ENCODE measurements at regions not wholly inside any gene's neighbourhood (a gene's known extent, or its start where the extent isn't known, plus 50 kb on each side); places are given as distances from the start of the nearest gene placed in this dataset.

GRCh38 chr1:207965392-207966387 is 54.8 kb upstream of the CD34 start:
- ChIA-PET CTCF (interaction anchor here (1.0 to 10.0 kb wide), 11 partner anchors 9 to 139 kb away, joined by 3 to 494 read pairs (median 7); partner anchors contain the start of gene CD34), POLR2A (no interaction called here)
- 87% methylated on average over 9 of the region's 9 CpGs for WGBS (ENCODE audit: insufficient coverage)
- Histone ChIP-seq H3K27me3 (replicated peaks in 2 of 5; ENCODE audit: control insufficient read depth in 4 of 5, insufficient read depth in 5 of 5, low read length in 4 of 5) (no peaks in the 10 kb centered on the region), H3K36me3 (ENCODE audit: control insufficient read depth in 4 of 4, insufficient read depth in 4 of 4, low read length in 3 of 4) (no peaks in the 10 kb centered on the region), H3K9me3 (ENCODE audit: control extremely low read depth in 1 of 5, control insufficient read depth in 4 of 5, insufficient read depth in 2 of 5, low read depth in 1 of 5, low read length in 4 of 5) (no peaks in the 10 kb centered on the region), H3K4me1 (ENCODE audit: control extremely low read depth in 1 of 4, control insufficient read depth in 4 of 4, insufficient read depth in 4 of 4, low read length in 3 of 4) (peaks cover 4 to 34% (median 23%) of the 10 kb centered on the region in 4 experiments), H3K4me3 (ENCODE audit: control insufficient read depth in 1 of 7, extremely low read depth in 1 of 7, insufficient read depth in 4 of 7, low read depth in 2 of 7, low read length in 6 of 7) (no peak overlapping the region), H3K27ac (ENCODE audit: insufficient read depth in 1 of 2, low read depth in 1 of 2, low read length in 2 of 2, poor library complexity in 1 of 2, severe bottlenecking in 2 of 2) (no peak overlapping the region)
- no peak for DNase-seq

GRCh38 chr1:207964195-207964966 is 53.5 kb upstream of the CD34 start:
- DNase-seq, result no peak
- H3K9me3 ChIP-seq (ENCODE audit: control extremely low read depth in 1 of 5, control insufficient read depth in 4 of 5, insufficient read depth in 2 of 5, low read depth in 1 of 5, low read length in 4 of 5), result no peaks in the 10 kb centered on the region
- peak overlapping the region in 3 of 7 experiments; percentile 66 to 76 (median 72) for H3K4me3 ChIP-seq (ENCODE audit: control insufficient read depth in 1 of 7, extremely low read depth in 1 of 7, insufficient read depth in 4 of 7, low read depth in 2 of 7, low read length in 6 of 7)
- CTCF ChIA-PET, result interaction anchor here (1.0 to 10.0 kb wide), 24 partner anchors 8 to 138 kb away, joined by 3 to 494 read pairs (median 8); partner anchors contain the start of gene CD34
- no peaks in the 10 kb centered on the region for H3K27me3 ChIP-seq (replicated peaks in 2 of 5; ENCODE audit: control insufficient read depth in 4 of 5, insufficient read depth in 5 of 5, low read length in 4 of 5)
- POLR2A ChIA-PET, result interaction anchor here (3.0 kb wide), 1 partner anchor 41 kb away, joined by 12 read pairs; no protein-coding TSS in a partner anchor
- WGBS (ENCODE audit: insufficient coverage), result 83% methylated on average over 23 of the region's 25 CpGs
- H3K4me1 ChIP-seq (ENCODE audit: control extremely low read depth in 1 of 4, control insufficient read depth in 4 of 4, insufficient read depth in 4 of 4, low read length in 3 of 4), result peaks cover 4 to 40% (median 26%) of the 10 kb centered on the region in 4 experiments
- no peaks in the 10 kb centered on the region for H3K36me3 ChIP-seq (ENCODE audit: control insufficient read depth in 4 of 4, insufficient read depth in 4 of 4, low read length in 3 of 4)
- H3K27ac ChIP-seq (ENCODE audit: insufficient read depth in 1 of 2, low read depth in 1 of 2, low read length in 2 of 2, poor library complexity in 1 of 2, severe bottlenecking in 2 of 2), result no peak overlapping the region

GRCh38 chr1:207963427-207964194 is 52.7 kb upstream of the CD34 start:
- ChIA-PET CTCF (interaction anchor here (0.6 to 10.0 kb wide), 29 partner anchors 9 to 177 kb away, joined by 3 to 494 read pairs (median 7); partner anchors contain the start of gene CD34), POLR2A (interaction anchor here (1.1 to 3.0 kb wide), 5 partner anchors 40 to 90 kb away, joined by 4 to 12 read pairs (median 5); no protein-coding TSS in a partner anchor)
- H3K27ac ChIP-seq (ENCODE audit: insufficient read depth in 1 of 2, low read depth in 1 of 2, low read length in 2 of 2, poor library complexity in 1 of 2, severe bottlenecking in 2 of 2), result peak overlapping the region; percentile 40 to 80
- peak overlapping the region; percentile 11 to 76 (median 68) for H3K4me3 ChIP-seq (ENCODE audit: control insufficient read depth in 1 of 7, extremely low read depth in 1 of 7, insufficient read depth in 4 of 7, low read depth in 2 of 7, low read length in 6 of 7)
- no peaks in the 10 kb centered on the region for H3K27me3 ChIP-seq (replicated peaks in 2 of 5; ENCODE audit: control insufficient read depth in 4 of 5, insufficient read depth in 5 of 5, low read length in 4 of 5)
- 2% methylated on average over 53 of the region's 59 CpGs for WGBS (ENCODE audit: insufficient coverage)
- no peaks in the 10 kb centered on the region for H3K36me3 ChIP-seq (ENCODE audit: control insufficient read depth in 4 of 4, insufficient read depth in 4 of 4, low read length in 3 of 4)
- no peaks in the 10 kb centered on the region for H3K9me3 ChIP-seq (ENCODE audit: control extremely low read depth in 1 of 5, control insufficient read depth in 4 of 5, insufficient read depth in 2 of 5, low read depth in 1 of 5, low read length in 4 of 5)
- DNase-seq, result peak; percentile 76 to 90 (median 90)
- peaks cover 4 to 47% (median 30%) of the 10 kb centered on the region in 4 experiments for H3K4me1 ChIP-seq (ENCODE audit: control extremely low read depth in 1 of 4, control insufficient read depth in 4 of 4, insufficient read depth in 4 of 4, low read length in 3 of 4)

GRCh38 chr1:207962716-207963426 is 51.9 kb upstream of the CD34 start:
- POLR2A ChIA-PET, result interaction anchor here (1.1 to 3.0 kb wide), 5 partner anchors 39 to 89 kb away, joined by 4 to 12 read pairs (median 5); no protein-coding TSS in a partner anchor
- H3K4me1 ChIP-seq (ENCODE audit: control extremely low read depth in 1 of 4, control insufficient read depth in 4 of 4, insufficient read depth in 4 of 4, low read length in 3 of 4), result peaks cover 8 to 54% (median 33%) of the 10 kb centered on the region in 4 experiments
- DNase-seq, result peak; percentile 34 to 66 (median 66)

More at GRCh38 chr1:207962716-207963426, 51.9 kb upstream of the CD34 start:
- peak overlapping the region; percentile 40 to 80 for H3K27ac ChIP-seq (ENCODE audit: insufficient read depth in 1 of 2, low read depth in 1 of 2, low read length in 2 of 2, poor library complexity in 1 of 2, severe bottlenecking in 2 of 2)
- CTCF ChIA-PET, result interaction anchor here (0.6 to 10.0 kb wide), 26 partner anchors 9 to 176 kb away, joined by 3 to 494 read pairs (median 7); partner anchors contain the start of gene CD34
- no peaks in the 10 kb centered on the region for H3K27me3 ChIP-seq (replicated peaks in 2 of 5; ENCODE audit: control insufficient read depth in 4 of 5, insufficient read depth in 5 of 5, low read length in 4 of 5)
- peak overlapping the region; percentile 11 to 76 (median 68) for H3K4me3 ChIP-seq (ENCODE audit: control insufficient read depth in 1 of 7, extremely low read depth in 1 of 7, insufficient read depth in 4 of 7, low read depth in 2 of 7, low read length in 6 of 7)
- 18% methylated on average over 32 of the region's 32 CpGs for WGBS (ENCODE audit: insufficient coverage)
- no peaks in the 10 kb centered on the region for H3K36me3 ChIP-seq (ENCODE audit: control insufficient read depth in 4 of 4, insufficient read depth in 4 of 4, low read length in 3 of 4)
- no peaks in the 10 kb centered on the region for H3K9me3 ChIP-seq (ENCODE audit: control extremely low read depth in 1 of 5, control insufficient read depth in 4 of 5, insufficient read depth in 2 of 5, low read depth in 1 of 5, low read length in 4 of 5)
